ENCODE measurements at regions not wholly inside any gene's neighbourhood (a gene's known extent, or its start where the extent isn't known, plus 50 kb on each side); places are given as distances from the start of the nearest gene placed in this dataset.

DNA sequence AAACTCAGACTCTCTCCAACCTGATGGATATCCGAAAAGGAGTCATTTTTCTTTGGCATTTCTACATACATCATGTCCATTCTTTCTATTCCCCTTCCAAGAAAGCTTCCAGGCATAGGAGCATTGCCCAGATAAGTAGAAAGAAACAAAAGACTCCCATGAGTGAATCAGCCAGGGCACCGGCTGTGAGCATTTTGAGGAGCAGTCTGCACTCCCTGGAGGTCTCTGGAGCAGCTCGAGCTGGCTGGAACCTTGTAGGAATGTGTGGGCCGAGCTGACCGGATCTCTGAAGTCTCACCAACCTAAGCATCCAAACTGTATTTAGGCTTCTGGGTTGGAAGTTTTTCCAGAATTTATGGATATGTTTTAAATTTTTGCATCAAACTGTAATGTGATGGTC lies 161.4 kb upstream of the TRPC7 start:
- DNase-seq: no peak

GRCh38 chr5:136526021-136526420 lies 160.7 kb upstream of the TRPC7 start:
- no peak for DNase-seq

DNA sequence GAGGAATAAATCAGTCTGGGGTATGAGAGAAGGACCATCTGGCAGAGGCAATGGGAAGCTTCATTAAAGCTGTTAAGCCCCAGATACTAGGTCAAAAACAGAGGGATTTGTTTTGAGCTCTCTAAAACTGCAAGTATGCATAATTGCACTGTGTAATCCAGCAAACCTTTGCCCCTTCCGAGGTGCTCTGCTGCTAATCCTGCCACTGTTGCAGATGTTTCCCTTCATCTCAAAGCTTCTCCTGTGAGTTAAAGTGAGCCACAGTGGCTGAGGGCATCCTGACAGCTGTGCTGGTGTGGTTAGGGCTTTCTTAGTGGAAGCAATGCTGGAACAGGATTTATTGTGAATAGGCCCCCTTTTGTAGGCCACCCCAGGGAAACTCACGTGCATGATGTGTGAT lies 160.3 kb upstream of the TRPC7 start:
- DNase-seq: no peak

- no peak for DNase-seq
These were observed 157.0 kb upstream of the TRPC7 start for GRCh38 chr5:136522217-136522956.

GRCh38 chr5:136521696-136522095 lies 156.4 kb upstream of the TRPC7 start:
- DNase-seq: no peak

DNA sequence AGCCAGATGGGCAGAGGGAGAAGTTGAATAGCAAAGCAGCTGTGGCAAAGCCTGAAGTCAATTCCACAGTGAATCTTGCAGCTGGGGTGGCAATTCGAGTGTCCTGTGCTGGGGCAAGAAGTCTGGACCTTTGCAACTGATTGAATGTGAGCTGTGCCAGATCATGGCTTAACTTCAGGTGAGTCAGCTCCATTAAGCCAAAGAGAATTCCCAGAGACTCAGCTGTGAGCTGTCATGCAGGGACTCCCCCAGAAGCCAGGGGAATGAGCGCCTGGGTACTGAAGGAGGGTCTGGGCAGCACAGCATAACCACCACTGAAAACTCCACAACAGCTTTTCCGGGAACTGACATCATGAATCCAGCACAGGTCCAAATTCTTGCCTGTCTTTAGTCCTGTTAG lies 153.5 kb upstream of the TRPC7 start:
- DNase-seq: no peak

DNA sequence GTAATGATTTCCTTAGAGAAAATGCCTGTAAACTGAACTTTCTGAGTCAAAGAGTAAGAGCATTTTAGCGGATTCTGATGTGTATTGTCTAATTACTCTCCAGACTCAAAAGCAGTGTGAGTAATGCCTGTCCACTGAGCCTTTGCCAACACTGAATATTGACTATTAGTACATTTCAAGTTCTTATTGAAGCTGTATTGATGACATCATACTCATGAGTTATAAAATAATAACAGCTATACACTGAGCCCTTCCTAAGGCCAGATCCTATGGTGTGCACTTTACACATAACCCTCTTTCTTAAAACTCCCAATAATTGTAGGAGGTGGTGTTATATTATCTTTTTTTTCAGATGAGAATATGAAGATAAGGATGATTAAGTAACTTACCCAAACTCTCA lies 152.8 kb upstream of the TRPC7 start:
- DNase-seq: no peak

DNA sequence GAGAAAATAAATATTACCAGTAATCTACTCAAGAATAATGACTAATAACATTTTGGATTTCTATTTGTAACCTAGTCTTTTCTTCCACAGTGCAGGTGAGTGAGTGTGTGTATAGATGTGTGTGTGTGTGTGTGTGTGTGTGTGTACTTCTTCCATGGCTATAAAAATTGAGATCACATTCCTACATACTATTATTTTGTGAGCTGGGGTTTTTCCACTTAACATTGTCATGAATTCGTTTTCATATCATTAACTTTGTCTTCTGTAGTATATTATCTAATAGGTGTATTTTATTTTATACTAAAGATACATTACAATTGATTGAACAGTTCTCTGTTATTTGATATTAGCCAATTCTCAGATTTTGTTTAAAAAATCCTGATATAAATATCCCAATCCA lies 152.4 kb upstream of the TRPC7 start:
- no peak for DNase-seq

DNA sequence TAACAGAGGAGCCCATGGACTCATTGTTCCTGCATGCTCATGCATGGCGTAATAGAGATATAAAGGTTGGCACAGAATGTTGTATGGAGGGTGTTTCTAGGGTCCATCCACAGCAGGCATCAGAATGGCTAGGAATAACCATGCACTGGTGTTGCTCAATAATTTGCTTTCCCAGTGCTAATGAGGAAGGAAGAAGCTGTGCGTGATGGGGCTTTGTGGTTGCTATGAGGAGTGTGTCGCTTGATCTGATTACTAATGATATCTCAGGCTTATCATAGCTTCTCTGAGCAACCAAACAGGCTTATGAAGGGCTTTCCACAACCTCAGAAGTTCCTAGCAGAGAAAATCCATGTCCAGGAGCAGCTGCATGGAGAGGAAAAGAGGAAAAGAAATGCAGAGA lies 151.3 kb upstream of the TRPC7 start:
- no peak for DNase-seq

DNA sequence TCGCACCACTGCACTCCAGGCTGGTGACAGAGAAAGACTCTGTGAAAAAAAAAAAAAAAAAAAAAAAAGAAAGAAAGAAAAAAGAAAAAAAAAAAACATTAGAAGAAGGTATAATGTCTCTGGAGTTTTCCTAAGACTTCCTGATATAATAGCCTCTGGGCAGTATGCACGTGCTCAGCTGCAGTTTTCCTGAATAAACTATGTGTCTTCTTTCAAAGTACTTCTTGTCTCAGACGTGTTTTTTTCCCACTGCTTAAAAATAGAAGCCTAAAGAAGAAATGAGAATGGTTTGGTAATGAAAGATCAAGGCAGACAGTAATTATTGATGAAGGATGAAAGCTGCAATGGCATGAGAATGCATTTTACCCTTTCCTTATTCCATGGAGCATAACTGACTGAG lies 148.1 kb upstream of the TRPC7 start:
- no peak for DNase-seq

GRCh38 chr5:136511046-136511445 lies 145.7 kb upstream of the TRPC7 start:
- DNase-seq: no peak

DNA sequence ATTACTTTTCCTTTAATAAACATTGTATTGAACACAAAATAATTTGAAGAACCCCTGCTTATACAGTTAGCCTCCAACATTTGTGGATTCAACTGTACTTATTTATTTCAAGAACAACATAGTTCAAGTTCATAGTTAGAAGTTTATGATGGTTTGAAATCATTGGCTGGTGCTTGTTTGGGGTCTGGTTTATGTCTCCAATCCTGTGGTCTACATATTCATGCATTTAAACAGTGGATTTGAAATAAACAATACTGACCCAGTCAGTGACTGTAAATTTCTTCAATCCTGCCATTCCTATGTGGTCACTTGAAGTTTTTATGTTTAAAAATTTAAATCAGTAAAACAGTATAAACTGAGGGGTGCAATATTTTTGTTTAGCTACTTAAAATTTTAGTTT lies 145.1 kb upstream of the TRPC7 start:
- DNase-seq: no peak

DNA sequence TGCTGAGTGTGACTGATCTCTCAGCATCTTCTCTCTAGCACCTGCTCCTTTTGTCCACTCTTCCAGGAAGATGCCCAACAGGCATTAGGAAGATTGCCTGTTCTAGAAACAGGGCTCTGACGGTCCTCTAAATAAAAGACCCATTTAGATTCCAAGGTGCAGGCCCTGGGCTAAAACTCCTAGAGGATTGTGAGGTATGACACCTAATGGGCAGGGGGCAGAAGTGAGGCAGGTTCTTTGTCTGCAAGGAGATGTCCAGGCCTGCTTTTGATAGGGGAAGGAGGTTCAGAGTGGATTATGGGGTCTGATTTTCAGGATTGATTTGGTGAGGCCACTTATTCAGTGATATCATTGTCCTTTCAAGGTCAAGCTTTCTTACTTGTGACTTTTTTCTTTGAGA lies 140.8 kb upstream of the TRPC7 start:
- DNase-seq: no peak

DNA sequence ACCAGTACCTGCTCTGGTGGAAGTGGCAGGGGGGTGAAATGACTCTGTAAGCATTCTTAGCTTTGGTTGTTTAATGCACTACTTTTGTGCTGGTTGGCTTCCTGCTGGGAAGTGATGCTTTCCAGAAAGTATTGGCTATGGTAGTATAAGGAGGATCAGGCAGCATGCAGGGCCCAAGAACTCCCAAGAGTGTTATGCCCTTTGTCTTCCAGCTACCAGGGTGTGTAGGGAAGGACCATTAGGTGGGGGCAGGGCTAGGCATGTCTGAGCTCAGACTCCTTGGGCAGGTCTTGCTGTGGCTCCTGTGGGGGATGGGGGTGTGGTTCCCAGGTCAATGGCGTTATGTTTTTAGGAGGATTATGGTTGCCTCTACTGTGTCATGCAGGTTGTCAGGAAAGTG lies 135.8 kb upstream of the TRPC7 start:
- DNase-seq: no peak

DNA sequence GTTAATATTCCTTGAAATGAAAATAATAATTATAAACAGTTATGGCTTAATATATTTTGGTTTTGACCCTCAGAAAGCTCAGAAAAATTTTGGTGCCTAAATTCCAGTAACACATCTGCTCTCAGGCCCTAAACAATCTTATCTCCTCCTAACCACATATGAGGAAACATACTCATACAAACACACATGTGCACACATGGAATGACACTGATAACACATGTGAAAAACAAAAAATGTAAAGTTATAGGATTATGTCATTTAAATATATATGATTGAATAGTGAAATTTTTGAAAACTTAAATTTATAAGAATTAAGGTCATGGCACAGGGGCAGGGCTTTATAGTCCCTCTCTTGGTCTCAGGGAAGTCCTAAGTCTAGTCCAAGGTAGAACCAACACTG lies 127.2 kb upstream of the TRPC7 start:
- no peak for DNase-seq

- DNase-seq: no peak
These were observed 126.5 kb upstream of the TRPC7 start for GRCh38 chr5:136491806-136492205.

- no peak for DNase-seq
These were observed 119.5 kb upstream of the TRPC7 start for GRCh38 chr5:136484808-136485325.

DNA sequence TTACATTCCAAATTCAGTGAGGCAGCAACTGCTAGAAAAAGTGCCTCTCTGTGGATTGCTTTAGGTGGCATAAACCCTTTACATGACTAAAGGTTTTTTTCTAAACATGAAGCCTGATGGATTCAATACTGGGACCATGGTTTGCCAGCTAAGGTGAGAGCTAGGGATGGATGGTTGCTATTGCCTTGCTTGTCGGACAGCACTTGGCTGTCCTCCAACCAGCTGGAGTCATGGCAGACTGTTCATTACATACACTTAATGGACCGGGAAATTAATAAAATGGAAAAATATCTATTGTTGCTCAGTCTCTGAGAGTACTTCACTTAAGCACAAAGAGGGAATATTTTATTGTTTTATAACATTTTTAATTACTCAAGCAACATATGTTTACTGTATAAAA lies 116.9 kb upstream of the TRPC7 start:
- DNase-seq: peak; percentile 77

DNA sequence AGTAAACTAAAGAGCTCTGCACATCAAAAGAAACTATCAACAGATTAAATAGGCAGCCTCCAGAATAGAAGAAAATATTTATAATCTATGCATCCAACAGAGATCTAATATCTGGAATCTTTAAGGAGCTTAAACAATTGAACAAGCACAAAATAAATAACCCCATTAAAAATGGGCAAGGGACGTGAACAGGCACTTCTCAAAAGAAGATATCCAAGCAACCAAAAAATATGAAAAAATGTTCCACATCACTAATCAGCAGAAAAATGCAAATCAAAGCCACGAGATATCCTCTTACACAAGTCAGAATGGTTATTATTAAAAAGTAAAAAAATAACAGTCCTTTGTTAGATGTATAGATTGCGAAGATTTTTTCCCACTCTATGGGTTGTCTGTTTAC lies 109.1 kb upstream of the TRPC7 start:
- no peak for DNase-seq

DNA sequence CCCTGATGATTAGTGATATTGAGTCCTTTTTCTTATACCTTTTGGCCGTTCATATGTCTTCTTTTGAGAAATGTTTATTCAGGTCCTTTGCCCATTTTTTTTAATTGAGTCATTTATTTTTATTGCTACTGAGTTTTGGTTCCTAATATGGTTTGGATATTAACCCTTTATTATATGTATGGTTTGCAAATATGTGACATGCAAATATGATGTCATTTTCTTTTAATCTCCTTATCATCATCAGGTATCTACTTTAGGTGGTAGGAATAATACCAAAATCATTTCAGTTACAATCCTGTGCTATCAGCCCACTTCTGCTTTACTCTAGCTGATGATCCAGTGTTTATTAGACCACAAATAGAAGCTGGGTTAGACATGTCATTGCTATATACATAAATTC lies 102.3 kb upstream of the TRPC7 start:
- DNase-seq: no peak

GRCh38 chr5:136466041-136466415 lies 100.7 kb upstream of the TRPC7 start:
- DNase-seq: no peak

DNA sequence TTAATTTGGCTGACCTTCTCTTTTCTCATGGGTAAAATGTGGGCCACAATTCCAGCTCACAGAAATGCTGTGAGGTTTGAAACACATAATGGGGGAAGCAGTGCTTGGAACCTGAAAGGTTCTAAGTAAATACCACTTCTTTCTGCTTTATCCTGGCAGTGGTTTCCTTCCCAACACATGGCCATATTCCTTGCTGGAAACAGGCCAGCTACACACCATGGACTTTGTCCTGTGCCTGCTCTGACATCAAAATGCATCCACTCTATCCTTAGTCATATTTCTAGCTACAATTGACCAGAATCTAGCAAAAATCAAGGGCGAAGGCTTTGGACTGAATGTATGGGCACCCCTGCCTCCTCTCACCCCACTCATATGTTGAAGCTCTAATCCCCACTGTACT lies 93.1 kb upstream of the TRPC7 start:
- peak; percentile 6 for DNase-seq

- DNase-seq: peak; percentile 72
These were observed 92.2 kb upstream of the TRPC7 start for GRCh38 chr5:136457390-136458013.

DNA sequence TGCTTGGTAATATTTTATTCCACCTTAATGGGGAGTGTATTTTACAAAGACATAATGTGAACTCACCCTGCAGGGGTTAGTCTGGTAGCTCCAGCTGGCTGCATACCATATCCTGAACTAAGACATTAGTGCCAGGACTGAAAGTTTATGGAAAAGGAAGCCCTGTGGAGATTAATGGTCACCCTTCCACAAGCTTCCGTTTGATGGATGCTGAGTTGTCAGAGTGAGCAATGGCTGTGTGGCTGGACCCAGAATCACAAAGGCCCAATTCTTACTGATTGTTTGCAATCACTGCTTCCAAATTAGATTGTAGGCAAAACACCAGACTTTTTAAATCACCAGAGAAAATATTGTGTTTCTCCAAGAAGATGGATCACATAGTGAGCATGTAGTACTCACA lies 90.1 kb upstream of the TRPC7 start:
- DNase-seq: no peak

Data from DMS79 treated with DMSO at 0.1 percent for 48 hours (cell line).